NB4 (cell line): ENCODE measurements at regions not wholly inside any gene's neighbourhood (a gene's known extent, or its start where the extent isn't known, plus 50 kb on each side); places are given as distances from the start of the nearest gene placed in this dataset.

Experiments
- CTCF ChIP-seq: IDR thresholded peaks from one replicate; pipeline ENCODE4 v1.5.1; 2012; ENCODE audit warnings: low read depth, low read length
- MAX ChIP-seq: IDR thresholded peaks from 2 replicates; pipeline ENCODE4 v1.6.1; 2011; ENCODE audit warnings: low read depth, low read length
- MYC ChIP-seq: IDR thresholded peaks from 2 replicates; pipeline ENCODE4 v1.6.1; 2011; ENCODE audit warnings: low read depth, low read length
- POLR2A ChIP-seq: IDR thresholded peaks from 2 replicates; pipeline ENCODE4 v1.6.1; 2011; ENCODE audit warnings: mild to moderate bottlenecking; ENCODE audit not compliant: insufficient read length; ENCODE audit errors: extremely low read depth

GRCh38 chr4:116926631-116927295, 158.6 kb downstream of the TRAM1L1 start:
- no peak for TF ChIP-seq CTCF
- TF ChIP-seq POLR2A = no peak
- no peak for TF ChIP-seq MYC
- no peak for TF ChIP-seq MAX
